Trophoblast cell (in vitro differentiated cells and primary cell): ENCODE measurements at regions not wholly inside any gene's neighbourhood (a gene's known extent, or its start where the extent isn't known, plus 50 kb on each side); places are given as distances from the start of the nearest gene placed in this dataset.

Source experiments
- DNase-seq, 2 donors: peaks; one replicate each; pipeline ENCODE4 v3.0.0-alpha.2; 2016
- H2AFZ ChIP-seq: 2 replicates; pipeline ENCODE4 v1.6.1; 2013; ENCODE audit warnings: low read length, moderate library complexity, mild to moderate bottlenecking; ENCODE audit not compliant: insufficient read depth, poor library complexity
- H2AK5ac ChIP-seq: 2 replicates; pipeline ENCODE4 v1.6.1; 2013; ENCODE audit warnings: mild to moderate bottlenecking, low read length
- H2BK120ac ChIP-seq: 2 replicates; pipeline ENCODE4 v1.6.1; 2013; ENCODE audit warnings: low read length, mild to moderate bottlenecking, moderate library complexity; ENCODE audit not compliant: insufficient read depth, poor library complexity
- H2BK12ac ChIP-seq: 2 replicates; pipeline ENCODE4 v1.6.1; 2013; ENCODE audit warnings: mild to moderate bottlenecking, low read length, moderate library complexity
- H2BK5ac ChIP-seq: 2 replicates; pipeline ENCODE4 v1.6.1; 2013; ENCODE audit warnings: low read length, low read depth, moderate library complexity, mild to moderate bottlenecking; ENCODE audit not compliant: poor library complexity
- H3K14ac ChIP-seq: 2 replicates; pipeline ENCODE4 v1.6.1; 2013; ENCODE audit warnings: mild to moderate bottlenecking, low read length
- H3K18ac ChIP-seq: 2 replicates; pipeline ENCODE4 v1.6.1; 2013; ENCODE audit warnings: mild to moderate bottlenecking, low read length
- H3K23ac ChIP-seq: 2 replicates; pipeline ENCODE4 v1.6.1; 2013; ENCODE audit warnings: low read length
- H3K27ac ChIP-seq: 2 replicates; pipeline ENCODE4 v1.5.1; 2013; ENCODE audit warnings: low read depth, mild to moderate bottlenecking, inconsistent platforms, low read length, moderate library complexity
- H3K27me3 ChIP-seq: 2 replicates; pipeline ENCODE4 v1.6.1; 2013; ENCODE audit warnings: inconsistent platforms, mild to moderate bottlenecking, low read length, moderate library complexity; ENCODE audit not compliant: insufficient read depth
- H3K36me3 ChIP-seq, 2 experiments: 1 replicate in 1 of 2; 2 replicates in 1 of 2; pipeline ENCODE4 v1.6.1; 2013; ENCODE audit warnings: low read length in 2 of 2, mild to moderate bottlenecking in 2 of 2, moderate library complexity in 1 of 2; ENCODE audit not compliant: insufficient read depth in 2 of 2, control insufficient read depth in 1 of 2
- H3K4ac ChIP-seq: 2 replicates; pipeline ENCODE4 v1.6.1; 2013; ENCODE audit warnings: low read depth, mild to moderate bottlenecking, low read length, moderate library complexity
- H3K4me1 ChIP-seq, 2 experiments: 1 replicate in 1 of 2; 2 replicates in 1 of 2; pipeline ENCODE4 v1.6.1; 2013; ENCODE audit warnings: low read length in 2 of 2, mild to moderate bottlenecking in 2 of 2, moderate library complexity in 1 of 2; ENCODE audit not compliant: insufficient read depth in 2 of 2, control insufficient read depth in 1 of 2
- H3K4me2 ChIP-seq: 2 replicates; pipeline ENCODE4 v1.6.1; 2013; ENCODE audit warnings: inconsistent platforms, mild to moderate bottlenecking, low read length, moderate library complexity
- H3K4me3 ChIP-seq: 2 replicates; pipeline ENCODE4 v1.5.1; 2013; ENCODE audit warnings: mild to moderate bottlenecking, low read depth, low read length, inconsistent platforms
- H3K79me1 ChIP-seq: one replicate; pipeline ENCODE4 v1.6.1; 2013; ENCODE audit warnings: low read length
- H3K79me2 ChIP-seq: 2 replicates; pipeline ENCODE4 v1.6.1; 2013; ENCODE audit warnings: low read length, mild to moderate bottlenecking; ENCODE audit not compliant: control insufficient read depth, insufficient read depth, poor library complexity
- H3K9ac ChIP-seq: 2 replicates; pipeline ENCODE4 v1.6.1; 2013; ENCODE audit warnings: mild to moderate bottlenecking, low read length
- H3K9me3 ChIP-seq: 2 replicates; pipeline ENCODE4 v1.6.1; 2013; ENCODE audit warnings: low read depth, mild to moderate bottlenecking, control low read depth, inconsistent platforms, low read length; ENCODE audit not compliant: insufficient read depth
- H4K12ac ChIP-seq: 2 replicates; pipeline ENCODE4 v1.6.1; 2013; ENCODE audit warnings: low read depth, mild to moderate bottlenecking, low read length, moderate library complexity
- H4K8ac ChIP-seq: 2 replicates; pipeline ENCODE4 v1.6.1; 2013; ENCODE audit warnings: low read depth, mild to moderate bottlenecking, low read length, moderate library complexity
- H4K91ac ChIP-seq: one replicate; pipeline ENCODE4 v1.6.1; 2013; ENCODE audit warnings: low read depth, mild to moderate bottlenecking, low read length, moderate library complexity
- WGBS: extraction: QIAGEN DNeasy Blood & Tissue Kit; methylation state at CpG from one replicate; pipeline ENCODE4 v1.1.7; 2013; ENCODE audit warnings: missing lambda C conversion rate; ENCODE audit not compliant: insufficient read length, insufficient coverage; ENCODE audit errors: extremely low coverage; 5-methylcytosine and 5-hydroxymethylcytosine counted together

DNA sequence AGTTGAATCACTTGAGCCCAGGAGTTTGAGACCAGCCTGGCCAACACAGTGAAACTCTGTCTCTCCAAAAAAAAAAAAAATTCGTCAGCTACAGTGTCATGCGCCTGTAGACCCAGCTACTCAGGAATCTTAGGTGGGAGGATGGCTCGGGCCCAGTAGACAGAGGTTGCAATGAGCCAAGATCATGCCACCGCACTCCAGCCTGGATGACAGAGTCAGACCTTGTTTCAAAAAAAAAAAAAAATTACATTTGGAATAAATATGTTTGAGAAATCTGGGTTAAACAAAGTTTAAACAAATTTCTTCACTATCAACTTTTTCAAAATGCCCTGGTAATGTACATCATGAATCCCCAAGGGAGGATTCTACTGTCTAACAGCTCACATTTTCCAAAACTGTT, 187.0 kb upstream of the RASSF8 start:
- Histone ChIP-seq H3K4me3 (no peak overlapping the region), H3K4me2 (no peak overlapping the region), H3K79me1 (peaks cover 3% of the 10 kb centered on the region), H2AFZ (no peak overlapping the region), H4K12ac (no peak overlapping the region), H3K14ac (no peak overlapping the region), H3K9me3 (no peaks in the 10 kb centered on the region), H2BK12ac (no peak overlapping the region), H3K27me3 (no peaks in the 10 kb centered on the region), H3K36me3 (no peaks in the 10 kb centered on the region), H3K4me1 (peaks cover 3 to 8% of the 10 kb centered on the region in 2 experiments), H3K18ac (no peak overlapping the region), H2BK120ac (no peak overlapping the region), H4K91ac (no peak overlapping the region), H3K4ac (no peak overlapping the region), H4K8ac (no peak overlapping the region), H3K9ac (no peak overlapping the region), H2BK5ac (no peak overlapping the region), H3K27ac (no peak overlapping the region), H3K23ac (no peak overlapping the region), H3K79me2 (no peaks in the 10 kb centered on the region), H2AK5ac (no peak overlapping the region)
- DNase-seq: peak in 1 of 2 donors; percentile 16
- no CpG with 5 or more reads among the region's 4 CpGs for WGBS

DNA sequence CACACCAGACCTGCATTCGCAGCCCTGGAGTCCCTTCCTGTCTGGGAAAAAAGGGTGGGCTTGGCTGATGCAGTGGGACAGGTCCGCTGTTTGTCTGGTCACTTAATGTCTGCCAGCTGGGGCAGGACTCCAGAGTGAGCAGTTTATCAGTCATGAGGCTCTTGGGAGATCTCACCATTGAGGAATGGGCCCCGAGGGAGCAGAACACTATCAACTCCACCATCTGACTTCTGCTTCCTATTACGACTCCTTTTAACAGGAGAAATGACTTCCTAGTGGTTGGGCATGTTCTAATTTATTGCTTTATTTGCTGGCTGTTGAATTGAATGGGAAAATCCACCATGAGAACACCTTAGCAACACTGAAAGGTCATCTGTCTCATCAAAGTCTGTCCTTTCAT, 182.5 kb upstream of the RASSF8 start:
- Histone ChIP-seq H3K18ac (no peak overlapping the region), H3K23ac (no peak overlapping the region), H4K91ac (no peak overlapping the region), H4K8ac (no peak overlapping the region), H2AFZ (no peak overlapping the region), H2BK120ac (no peak overlapping the region), H3K4me3 (no peak overlapping the region), H3K36me3 (no peaks in the 10 kb centered on the region), H3K9me3 (no peaks in the 10 kb centered on the region), H2AK5ac (no peak overlapping the region), H3K79me2 (no peaks in the 10 kb centered on the region), H3K4me2 (peak overlapping the region; percentile 27), H2BK12ac (no peak overlapping the region), H3K14ac (no peak overlapping the region), H3K79me1 (peaks cover 3% of the 10 kb centered on the region), H4K12ac (no peak overlapping the region), H3K9ac (no peak overlapping the region), H3K4me1 (peaks cover 0 to 8% of the 10 kb centered on the region in 2 experiments), H2BK5ac (no peak overlapping the region), H3K27me3 (no peaks in the 10 kb centered on the region), H3K27ac (no peak overlapping the region), H3K4ac (no peak overlapping the region)
- peak; percentile 92 to 93 for DNase-seq
- WGBS: no CpG with 5 or more reads among the region's 4 CpGs

DNA sequence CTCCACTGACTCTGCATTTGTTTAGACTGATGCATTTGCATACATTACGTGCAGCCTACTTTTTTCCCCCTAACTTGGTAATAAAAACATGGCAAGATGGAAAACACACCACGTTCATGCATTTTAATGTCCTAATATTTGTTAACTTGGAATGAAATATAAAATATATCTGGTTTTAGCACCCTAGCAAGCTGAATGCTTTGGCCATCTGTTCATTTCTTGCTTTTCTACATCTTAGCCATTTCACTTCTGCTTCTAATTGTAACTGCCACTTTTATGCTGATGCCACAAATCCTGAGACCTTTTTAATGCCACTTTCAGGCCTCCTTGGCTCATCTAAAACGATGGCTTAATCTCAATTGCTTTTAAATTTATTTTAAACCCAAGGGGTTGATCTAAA, 177.7 kb upstream of the RASSF8 start:
- Histone ChIP-seq H4K8ac (no peak overlapping the region), H2AK5ac (no peak overlapping the region), H3K23ac (no peak overlapping the region)

DNA sequence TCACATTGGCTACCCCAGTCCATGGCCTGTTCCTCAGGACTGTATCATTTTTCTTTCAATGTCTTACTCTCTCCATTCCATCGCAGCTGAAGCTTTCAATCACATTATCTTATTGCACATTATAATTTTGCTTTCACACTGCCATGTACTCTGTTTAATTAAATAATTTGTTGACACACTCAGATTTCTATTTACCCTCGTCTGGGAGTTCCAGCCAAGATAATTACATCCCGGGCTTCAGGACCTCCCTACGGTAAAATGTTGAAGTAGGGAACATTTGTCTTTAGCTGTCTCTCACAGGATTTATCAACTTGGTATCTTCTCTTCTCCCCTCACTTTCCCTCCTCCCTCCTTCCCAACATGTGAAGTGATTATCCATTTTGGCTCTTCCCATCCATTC, 177.2 kb upstream of the RASSF8 start:
- no peak overlapping the region for H4K12ac ChIP-seq
- H3K9ac ChIP-seq: no peak overlapping the region
- DNase-seq: no peak
- H4K8ac ChIP-seq: no peak overlapping the region
- H3K27me3 ChIP-seq: no peaks in the 10 kb centered on the region
- H3K18ac ChIP-seq: no peak overlapping the region
- WGBS: no CpG with 5 or more reads among the region's 4 CpGs
- no peaks in the 10 kb centered on the region for H3K4me1 ChIP-seq
- H3K79me1 ChIP-seq: no peaks in the 10 kb centered on the region
- no peak overlapping the region for H2AFZ ChIP-seq
- no peaks in the 10 kb centered on the region for H3K36me3 ChIP-seq
- no peak overlapping the region for H2BK120ac ChIP-seq
- no peak overlapping the region for H4K91ac ChIP-seq
- H2BK12ac ChIP-seq: no peak overlapping the region
- no peak overlapping the region for H3K27ac ChIP-seq
- no peaks in the 10 kb centered on the region for H3K79me2 ChIP-seq
- H3K23ac ChIP-seq: no peak overlapping the region
- no peak overlapping the region for H3K4me3 ChIP-seq
- H2BK5ac ChIP-seq: no peak overlapping the region
- no peaks in the 10 kb centered on the region for H3K9me3 ChIP-seq
- no peak overlapping the region for H3K4ac ChIP-seq
- H3K4me2 ChIP-seq: no peak overlapping the region
- no peak overlapping the region for H2AK5ac ChIP-seq
- no peak overlapping the region for H3K14ac ChIP-seq

More for the DNA sequence above, 177.7 kb upstream of the RASSF8 start:
- Histone ChIP-seq H3K14ac (no peak overlapping the region), H2BK120ac (no peak overlapping the region), H2BK5ac (no peak overlapping the region), H2AFZ (no peak overlapping the region), H3K27me3 (no peaks in the 10 kb centered on the region), H3K79me2 (no peaks in the 10 kb centered on the region), H3K27ac (no peak overlapping the region), H2BK12ac (no peak overlapping the region), H3K36me3 (no peaks in the 10 kb centered on the region), H3K9me3 (no peaks in the 10 kb centered on the region), H3K79me1 (no peaks in the 10 kb centered on the region), H3K18ac (no peak overlapping the region), H3K4me1 (peaks cover 0 to 3% of the 10 kb centered on the region in 2 experiments), H4K12ac (no peak overlapping the region), H4K91ac (no peak overlapping the region), H3K9ac (no peak overlapping the region), H3K4me2 (no peak overlapping the region), H3K4me3 (no peak overlapping the region), H3K4ac (no peak overlapping the region)
- WGBS: no CpG with 5 or more reads among the region's 3 CpGs
- no peak for DNase-seq
